ENCODE measurements at regions not wholly inside any gene's neighbourhood (a gene's known extent, or its start where the extent isn't known, plus 50 kb on each side); places are given as distances from the start of the nearest gene placed in this dataset.
"Not testable (repeated sequence)": the region's sequence is repeated elsewhere in the genome, so short reads cannot be mapped to it uniquely, and the experiment has no call there.

- not testable (repeated sequence) for FAIRE-seq
Measured at GRCh38 chr14:105764254-105764901, 238.0 kb downstream of the TMEM121 start.

GRCh38 chr14:105765072-105765825 is 238.9 kb downstream of the TMEM121 start:
- FAIRE-seq: not testable (repeated sequence)

GRCh38 chr14:105765893-105766614 is 239.7 kb downstream of the TMEM121 start:
- no peak for FAIRE-seq

GRCh38 chr14:105767315-105767714 is 240.9 kb downstream of the TMEM121 start:
- FAIRE-seq: no peak

GRCh38 chr14:105768039-105768438 is 241.7 kb downstream of the TMEM121 start:
- FAIRE-seq: not testable (repeated sequence)

GRCh38 chr14:105769061-105769730 is 242.8 kb downstream of the TMEM121 start:
- not testable (repeated sequence) for FAIRE-seq

GRCh38 chr14:105770619-105771216 is 244.3 kb downstream of the TMEM121 start:
- not testable (repeated sequence) for FAIRE-seq

- not testable (repeated sequence) for FAIRE-seq
Measured at GRCh38 chr14:105771261-105772226, 245.2 kb downstream of the TMEM121 start.

- not testable (repeated sequence) for FAIRE-seq
Measured at GRCh38 chr14:105772710-105773250, 246.4 kb downstream of the TMEM121 start.

- FAIRE-seq: no peak
Measured at GRCh38 chr14:105773584-105773983, 247.2 kb downstream of the TMEM121 start.

GRCh38 chr14:105774001-105774400 is 247.6 kb downstream of the TMEM121 start:
- FAIRE-seq: no peak

GRCh38 chr14:105774585-105775348 is 248.4 kb downstream of the TMEM121 start:
- not testable (repeated sequence) for FAIRE-seq

- FAIRE-seq: not testable (repeated sequence)
Measured at GRCh38 chr14:105775349-105775923, 249.1 kb downstream of the TMEM121 start.

- FAIRE-seq: not testable (repeated sequence)
Measured at GRCh38 chr14:105776112-105776511, 249.7 kb downstream of the TMEM121 start.

- FAIRE-seq: no peak
Measured at GRCh38 chr14:105776924-105777323, 250.5 kb downstream of the TMEM121 start.

- no peak for FAIRE-seq
Measured at GRCh38 chr14:105783707-105784106, 257.3 kb downstream of the TMEM121 start.

GRCh38 chr14:105793836-105794235 is 267.5 kb downstream of the TMEM121 start:
- FAIRE-seq: no peak

- FAIRE-seq: no peak
Measured at GRCh38 chr14:105797546-105797945, 271.2 kb downstream of the TMEM121 start.

- no peak for FAIRE-seq
Measured at GRCh38 chr14:105805701-105806100, 279.3 kb downstream of the TMEM121 start.

GRCh38 chr14:105806568-105806967 is 280.2 kb downstream of the TMEM121 start:
- FAIRE-seq: no peak
